SK-N-MC (cell line): ENCODE measurements at regions not wholly inside any gene's neighbourhood (a gene's known extent, or its start where the extent isn't known, plus 50 kb on each side); places are given as distances from the start of the nearest gene placed in this dataset.

Experiments
- EZH2 ChIP-seq: fragments of 200-600 bp; sonication (generic); IDR thresholded peaks from one replicate; pipeline ENCODE4 v1.6.1; 2017; ENCODE audit warnings: antibody characterized with exemption
- FOXP2 ChIP-seq: optimal IDR thresholded peaks from 2 replicates; pipeline ENCODE3; 2011; ENCODE audit warnings: mild to moderate bottlenecking, moderate library complexity; ENCODE audit not compliant: insufficient read depth; ENCODE audit errors: extremely low read length, control extremely low read depth
- POLR2AphosphoS5 ChIP-seq: IDR thresholded peaks from 2 replicates; pipeline ENCODE4 v1.6.1; 2012; ENCODE audit warnings: mild to moderate bottlenecking, low read depth, low read length, borderline replicate concordance

- TF ChIP-seq EZH2 (no peak), FOXP2 (no peak), POLR2AphosphoS5 (no peak)
Measured at GRCh38 chr9:78782858-78783257, 485.9 kb downstream of the PSAT1 start.
